Liver (tissue), 7 donors: ENCODE measurements at regions not wholly inside any gene's neighbourhood (a gene's known extent, or its start where the extent isn't known, plus 50 kb on each side); places are given as distances from the start of the nearest gene placed in this dataset.

Experiments
- DNase-seq: peaks from one replicate; pipeline ENCODE4 v3.0.0-alpha.2; 2017; ENCODE audit warnings: low spot score
- H3K27ac ChIP-seq, 2 donors: one replicate each; pipeline ENCODE4 v1.7.0; 2013; ENCODE audit warnings: inconsistent platforms in 2 of 2, low read length in 2 of 2, control low read depth in 1 of 2, low read depth in 1 of 2, mild to moderate bottlenecking in 1 of 2
- H3K27me3 ChIP-seq, 4 donors: one replicate each; pipeline versions ENCODE4 v1.6.1 to v1.7.0; 2013; ENCODE audit warnings: low read length in 3 of 4, inconsistent platforms in 1 of 4, mild to moderate bottlenecking in 1 of 4, moderate library complexity in 1 of 4; ENCODE audit not compliant: control insufficient read depth in 4 of 4, insufficient read depth in 4 of 4
- H3K36me3 ChIP-seq, 4 donors: one replicate each; pipeline versions ENCODE4 v1.6.1 to v1.7.0; 2013; ENCODE audit warnings: low read length in 3 of 4, mild to moderate bottlenecking in 3 of 4, low read depth in 1 of 4, moderate library complexity in 1 of 4; ENCODE audit not compliant: control insufficient read depth in 4 of 4, insufficient read depth in 3 of 4
- H3K4me1 ChIP-seq, 4 donors: one replicate each; pipeline versions ENCODE4 v1.6.1 to v1.7.0; 2013; ENCODE audit warnings: low read length in 3 of 4, mild to moderate bottlenecking in 3 of 4, moderate library complexity in 1 of 4; ENCODE audit not compliant: control insufficient read depth in 4 of 4, insufficient read depth in 4 of 4
- H3K4me3 ChIP-seq, 3 donors: one replicate each; pipeline versions ENCODE4 v1.6.1 to v1.7.0; 2013; ENCODE audit warnings: low read length in 3 of 3, control low read depth in 1 of 3, low read depth in 1 of 3, mild to moderate bottlenecking in 1 of 3
- H3K9ac ChIP-seq, 2 donors: one replicate each; pipeline ENCODE4 v1.7.0; 2013; ENCODE audit warnings: low read length in 2 of 2, mild to moderate bottlenecking in 2 of 2, moderate library complexity in 2 of 2, control low read depth in 1 of 2, low read depth in 1 of 2
- H3K9me3 ChIP-seq, 4 donors: one replicate each; pipeline versions ENCODE4 v1.6.1 to v1.7.0; 2013; ENCODE audit warnings: low read length in 3 of 4; ENCODE audit not compliant: control insufficient read depth in 4 of 4
- EGR1 ChIP-seq, 2 donors: IDR thresholded peaks; 2 replicates each; pipeline ENCODE4 v1.6.1; 2016 to 2018; ENCODE audit warnings: antibody characterized with exemption in 2 of 2, low read depth in 2 of 2
- FOXA1 ChIP-seq: IDR thresholded peaks from 2 replicates; pipeline ENCODE4 v1.6.1; 2016; ENCODE audit warnings: antibody characterized with exemption
- HNF4A ChIP-seq, 2 donors: conservative IDR thresholded peaks; 2 replicates each; pipeline ENCODE4 v1.6.1; 2016; ENCODE audit warnings: antibody characterized with exemption in 2 of 2, mild to moderate bottlenecking in 2 of 2
- JUND ChIP-seq, 2 donors: IDR thresholded peaks; 2 replicates each; pipeline ENCODE4 v1.6.1; 2016; ENCODE audit warnings: antibody characterized with exemption in 2 of 2
- RAD21 ChIP-seq, 2 donors: IDR thresholded peaks; 2 replicates each; pipeline ENCODE4 v1.6.1; 2016; ENCODE audit warnings: antibody characterized with exemption in 2 of 2, mild to moderate bottlenecking in 2 of 2
- SP1 ChIP-seq: IDR thresholded peaks from 2 replicates; pipeline ENCODE4 v1.6.1; 2018; ENCODE audit warnings: antibody characterized with exemption, mild to moderate bottlenecking
- TAF1 ChIP-seq: conservative IDR thresholded peaks from 2 replicates; pipeline ENCODE4 v1.6.1; 2016; ENCODE audit warnings: antibody characterized with exemption, mild to moderate bottlenecking
- YY1 ChIP-seq: IDR thresholded peaks from 2 replicates; pipeline ENCODE4 v1.6.1; 2016; ENCODE audit warnings: antibody characterized with exemption, mild to moderate bottlenecking
- ZBTB33 ChIP-seq: IDR thresholded peaks from 2 replicates; pipeline ENCODE4 v1.6.1; 2016; ENCODE audit warnings: antibody characterized with exemption
- WGBS: extraction: QIAGEN DNeasy Blood & Tissue Kit; methylation state at CpG from one replicate; pipeline ENCODE4 v1.1.7; 2013; 5-methylcytosine and 5-hydroxymethylcytosine counted together
- TF ChIP-seq, protein P1 (sequence below): IDR thresholded peaks from 2 replicates; pipeline ENCODE4 v1.6.1; 2016; ENCODE audit warnings: antibody characterized with exemption, mild to moderate bottlenecking
- donor health status: healthy.
- donor health status: healthy.
- donor health status: healthy.
- donor health status: healthy.

GRCh38 chr9:31071606-31072286 lies 1312.7 kb upstream of the ACO1 start:
- 85% methylated on average over 23 of the region's 23 CpGs for WGBS
- no peak overlapping the region for H3K4me3 ChIP-seq
- H3K9ac ChIP-seq: no peak overlapping the region
- no peak for TF ChIP-seq HNF4A (conservative IDR thresholded peaks at IDR 0.05)
- TF ChIP-seq RAD21 (IDR thresholded peaks at IDR 0.05): no peak
- no peak for TF ChIP-seq TAF1
- TF ChIP-seq SP1: no peak
- TF ChIP-seq, protein P1, sequence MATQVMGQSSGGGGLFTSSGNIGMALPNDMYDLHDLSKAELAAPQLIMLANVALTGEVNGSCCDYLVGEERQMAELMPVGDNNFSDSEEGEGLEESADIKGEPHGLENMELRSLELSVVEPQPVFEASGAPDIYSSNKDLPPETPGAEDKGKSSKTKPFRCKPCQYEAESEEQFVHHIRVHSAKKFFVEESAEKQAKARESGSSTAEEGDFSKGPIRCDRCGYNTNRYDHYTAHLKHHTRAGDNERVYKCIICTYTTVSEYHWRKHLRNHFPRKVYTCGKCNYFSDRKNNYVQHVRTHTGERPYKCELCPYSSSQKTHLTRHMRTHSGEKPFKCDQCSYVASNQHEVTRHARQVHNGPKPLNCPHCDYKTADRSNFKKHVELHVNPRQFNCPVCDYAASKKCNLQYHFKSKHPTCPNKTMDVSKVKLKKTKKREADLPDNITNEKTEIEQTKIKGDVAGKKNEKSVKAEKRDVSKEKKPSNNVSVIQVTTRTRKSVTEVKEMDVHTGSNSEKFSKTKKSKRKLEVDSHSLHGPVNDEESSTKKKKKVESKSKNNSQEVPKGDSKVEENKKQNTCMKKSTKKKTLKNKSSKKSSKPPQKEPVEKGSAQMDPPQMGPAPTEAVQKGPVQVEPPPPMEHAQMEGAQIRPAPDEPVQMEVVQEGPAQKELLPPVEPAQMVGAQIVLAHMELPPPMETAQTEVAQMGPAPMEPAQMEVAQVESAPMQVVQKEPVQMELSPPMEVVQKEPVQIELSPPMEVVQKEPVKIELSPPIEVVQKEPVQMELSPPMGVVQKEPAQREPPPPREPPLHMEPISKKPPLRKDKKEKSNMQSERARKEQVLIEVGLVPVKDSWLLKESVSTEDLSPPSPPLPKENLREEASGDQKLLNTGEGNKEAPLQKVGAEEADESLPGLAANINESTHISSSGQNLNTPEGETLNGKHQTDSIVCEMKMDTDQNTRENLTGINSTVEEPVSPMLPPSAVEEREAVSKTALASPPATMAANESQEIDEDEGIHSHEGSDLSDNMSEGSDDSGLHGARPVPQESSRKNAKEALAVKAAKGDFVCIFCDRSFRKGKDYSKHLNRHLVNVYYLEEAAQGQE: no peak
- TF ChIP-seq YY1: no peak
- TF ChIP-seq FOXA1: no peak
- no peak for DNase-seq
- H3K27ac ChIP-seq: no peak overlapping the region
- no peaks in the 10 kb centered on the region for H3K4me1 ChIP-seq
- H3K9me3 ChIP-seq: no peaks in the 10 kb centered on the region
- H3K27me3 ChIP-seq: peaks cover 0 to 2% (median 0%) of the 10 kb centered on the region in 4 donors
- no peaks in the 10 kb centered on the region for H3K36me3 ChIP-seq

DNA sequence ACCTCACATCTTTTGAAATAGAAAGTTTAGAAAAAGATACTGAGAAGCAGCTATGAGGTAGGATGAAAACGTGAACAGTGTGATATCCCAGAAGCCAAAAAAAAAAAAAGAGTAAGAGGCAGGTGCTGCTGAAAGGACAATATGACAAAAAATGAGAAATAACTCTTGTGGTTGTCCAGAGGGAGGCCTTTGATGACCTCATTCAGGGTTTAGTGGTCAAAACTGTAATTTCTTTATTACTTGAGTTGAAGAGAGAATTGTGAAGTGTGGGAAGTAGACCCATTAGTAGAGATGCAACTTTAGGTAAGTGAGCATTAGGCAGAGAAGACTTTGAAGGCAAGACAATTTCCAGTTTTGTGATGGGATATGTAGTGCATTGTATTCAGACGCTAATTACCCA lies 1306.3 kb upstream of the ACO1 start:
- Histone ChIP-seq H3K27ac (no peak overlapping the region), H3K4me1 (no peaks in the 10 kb centered on the region), H3K4me3 (no peak overlapping the region), H3K36me3 (no peaks in the 10 kb centered on the region), H3K9ac (no peak overlapping the region), H3K9me3 (no peaks in the 10 kb centered on the region), H3K27me3 (no peaks in the 10 kb centered on the region)
- DNase-seq: no peak
- TF ChIP-seq JUND (IDR thresholded peaks at IDR 0.05) (no peak), EGR1 (IDR thresholded peaks at IDR 0.05; ENCODE audit: low read depth in 2 of 2) (no peak)
- TF ChIP-seq, protein P1: no peak
- 59% methylated on average over 2 of the region's 2 CpGs for WGBS

DNA sequence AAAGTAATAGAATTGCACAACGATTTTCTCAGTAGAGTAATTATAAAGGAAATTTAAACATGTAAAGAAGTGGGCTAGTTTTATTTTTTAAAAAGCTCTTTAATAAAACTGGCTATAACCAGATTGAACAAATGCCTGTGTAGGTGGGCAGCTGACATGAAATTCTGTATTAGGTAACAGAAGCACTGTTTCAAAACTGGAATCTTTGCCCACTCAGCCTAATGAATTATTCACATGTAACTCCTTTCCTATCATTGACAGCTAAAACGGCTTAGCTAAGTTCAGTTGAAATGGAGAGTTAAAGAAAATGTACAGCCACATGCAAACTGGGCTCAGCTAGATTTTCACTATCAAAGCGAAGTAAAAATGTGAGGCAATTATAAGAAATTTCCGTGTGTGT lies 1300.1 kb upstream of the ACO1 start:
- Histone ChIP-seq H3K9ac (no peak overlapping the region), H3K36me3 (no peaks in the 10 kb centered on the region), H3K4me3 (no peak overlapping the region), H3K9me3 (no peaks in the 10 kb centered on the region), H3K4me1 (no peaks in the 10 kb centered on the region), H3K27me3 (no peaks in the 10 kb centered on the region), H3K27ac (no peak overlapping the region)
- TF ChIP-seq TAF1 (no peak), JUND (IDR thresholded peaks at IDR 0.05) (no peak), ZBTB33 (no peak), HNF4A (conservative IDR thresholded peaks at IDR 0.05) (no peak)
- no peak for DNase-seq
- WGBS: 60% methylated on average over 4 of the region's 4 CpGs
